GM12878 (cell line): ENCODE measurements at regions not wholly inside any gene's neighbourhood (a gene's known extent, or its start where the extent isn't known, plus 50 kb on each side); places are given as distances from the start of the nearest gene placed in this dataset.

ENCODE experiments used
- ATAC-seq: fragments of 200-7000 bp; cut with Tn5 transposase; 3 replicates; pipeline ENCODE4 v1.9.1; 2020; ENCODE audit warnings: mild to moderate bottlenecking, moderate library complexity
- BruUV-seq: library from RNA; stranded (reverse); fragments of 400-500 nt; replicated peaks from 2 replicates; lab custom pipeline; 2021; lab: Mats Ljungman, UMichigan
- CTCF ChIA-PET: fragments of 300-600 bp; sonication (Branson Sonifier 250); formaldehyde crosslinking; extraction: SDS; loops from one replicate; lab custom pipeline; 2021; ENCODE audit warnings: inconsistent platforms; lab: Yijun Ruan, JAX
- POLR2A ChIA-PET: fragments of 350-600 bp; formaldehyde crosslinking; extraction: SDS; loops from one replicate; lab custom pipeline; 2021; ENCODE audit warnings: inconsistent platforms; lab: Charles Lee
- RAD21 ChIA-PET: fragments of 300-600 bp; sonication (Branson Sonifier 250); formaldehyde crosslinking; loops from one replicate; lab custom pipeline; 2023; ENCODE audit warnings: antibody characterized with exemption; ENCODE audit not compliant: unreplicated experiment; lab: Charles Lee
- SMC1A ChIA-PET: fragments of 300-600 bp; sonication (Branson Sonifier 250); formaldehyde crosslinking; loops from one replicate; lab custom pipeline; 2023; ENCODE audit not compliant: unreplicated experiment, uncharacterized antibody; lab: Charles Lee
- DNase-seq: peaks from one replicate; pipeline ENCODE4 v3.0.0-alpha.2; 2011; ENCODE audit warnings: low read depth, low spot score
- FAIRE-seq: peaks from 3 replicates; lab custom pipeline; 2011; peaks lifted over from hg19 to GRCh38; lab: Jason Lieb, UNC
- H2AFZ ChIP-seq: 2 replicates; pipeline ENCODE4 v1.6.0; 2011; ENCODE audit warnings: low read depth, low read length, control low read depth; ENCODE audit not compliant: control insufficient read depth
- H3K27ac ChIP-seq: 2 replicates; pipeline ENCODE4 v1.5.1; 2011; ENCODE audit warnings: control low read depth; ENCODE audit not compliant: control insufficient read depth, insufficient read depth
- H3K27me3 ChIP-seq, 2 experiments: replicated peaks in 1 of 2; 2 replicates each; pipeline versions ENCODE4 v1.6.0 to v1.6.1; 2011; ENCODE audit warnings: low read length in 1 of 2; ENCODE audit not compliant: control insufficient read depth in 2 of 2, insufficient read depth in 2 of 2
- H3K36me3 ChIP-seq, 2 experiments: 2 replicates each; pipeline ENCODE4 v1.5.1; 2011; ENCODE audit warnings: low read length in 1 of 2; ENCODE audit not compliant: control insufficient read depth in 2 of 2, insufficient read depth in 2 of 2
- H3K4me1 ChIP-seq: 2 replicates; pipeline ENCODE4 v1.6.1; 2011; ENCODE audit warnings: mild to moderate bottlenecking, low read length, moderate library complexity, mixed read lengths; ENCODE audit not compliant: control insufficient read depth, insufficient read depth
- H3K4me2 ChIP-seq: 2 replicates; pipeline ENCODE4 v1.6.0; 2011; ENCODE audit warnings: control low read depth; ENCODE audit not compliant: control insufficient read depth, insufficient read depth
- H3K4me3 ChIP-seq: fragments of 200-600 bp; sonication (generic); 2 replicates; pipeline ENCODE4 v1.5.1; 2016
- H3K79me2 ChIP-seq: 2 replicates; pipeline ENCODE4 v1.6.0; 2011; ENCODE audit warnings: low read length; ENCODE audit not compliant: control insufficient read depth, insufficient read depth
- H3K9ac ChIP-seq: 2 replicates; pipeline ENCODE4 v1.8.0; 2011; ENCODE audit warnings: low read length, control low read depth, mixed read lengths; ENCODE audit not compliant: control insufficient read depth, insufficient read depth
- H3K9me3 ChIP-seq: replicated peaks from 3 replicates; pipeline ENCODE4 v1.5.1; 2011; ENCODE audit warnings: mild to moderate bottlenecking, low read length; ENCODE audit not compliant: control insufficient read depth, insufficient read depth
- H4K20me1 ChIP-seq: 2 replicates; pipeline ENCODE4 v1.6.0; 2011; ENCODE audit not compliant: control insufficient read depth, insufficient read depth
- BACH1 ChIP-seq: fragments of 450-650 bp; IDR thresholded peaks from 2 replicates; pipeline ENCODE4 v1.6.1; 2017; ENCODE audit warnings: mild to moderate bottlenecking, borderline replicate concordance
- CHD2 ChIP-seq: IDR thresholded peaks from 2 replicates; pipeline ENCODE4 v1.6.1; 2011; ENCODE audit warnings: low read depth, low read length, improper control_type of control experiment, borderline replicate concordance
- HSF1 ChIP-seq: fragments of 150-350 bp; IDR thresholded peaks from 2 replicates; pipeline ENCODE4 v1.6.1; 2014; ENCODE audit warnings: mild to moderate bottlenecking, low read depth, low read length
- IKZF2 ChIP-seq, 2 experiments: fragments of 450-650 bp; IDR thresholded peaks; 2 replicates each; pipeline ENCODE4 v1.6.1; 2017; ENCODE audit warnings: mild to moderate bottlenecking in 2 of 2, moderate library complexity in 2 of 2
- IRF4 ChIP-seq: IDR thresholded peaks from 2 replicates; pipeline ENCODE4 v1.6.1; 2011; ENCODE audit warnings: low read depth, low read length
- NFYB ChIP-seq: IDR thresholded peaks from 2 replicates; pipeline ENCODE4 v1.6.1; 2011; ENCODE audit warnings: low read depth, mild to moderate bottlenecking, low read length, improper control_type of control experiment, moderate library complexity; ENCODE audit not compliant: insufficient read depth
- PAX5 ChIP-seq: IDR thresholded peaks from 2 replicates; pipeline ENCODE4 v1.6.1; 2011; ENCODE audit warnings: low read depth, low read length, borderline replicate concordance
- RFX5 ChIP-seq: IDR thresholded peaks from 2 replicates; pipeline ENCODE4 v1.6.1; 2011; ENCODE audit warnings: low read depth, low read length, improper control_type of control experiment
- SRF ChIP-seq, 2 experiments: IDR thresholded peaks; 2 replicates each; pipeline ENCODE4 v1.6.1; 2011; ENCODE audit warnings: low read depth in 2 of 2, low read length in 2 of 2, mild to moderate bottlenecking in 1 of 2, moderate library complexity in 1 of 2
- WGBS: methylation state at CpG from one replicate; pipeline ENCODE4 v1.1.6; 2016; ENCODE audit warnings: low lambda C conversion rate; ENCODE audit not compliant: insufficient replicate concordance, insufficient coverage; ENCODE audit errors: missing lambda C conversion rate; 5-methylcytosine and 5-hydroxymethylcytosine counted together
- in situ Hi-C: fragments of 300-500 bp; cut with MboI; formaldehyde crosslinking; loops from 9 replicates; pipeline ENCODE4 v1.14.3; 2018; ENCODE audit warnings: mixed read lengths
- intact Hi-C: fragments of 100-400 bp; cut with micrococcal nuclease; formaldehyde crosslinking; loops from one replicate; pipeline ENCODE4 v1.14.2; 2022; ENCODE audit not compliant: unreplicated experiment

GRCh38 chr4:35124106-35124505 lies 1120.2 kb downstream of the ARAP2 start (continued):
- TF ChIP-seq HSF1 (no peak), CHD2 (no peak), IKZF2 (IDR thresholded peaks at IDR 0.05) (no peak), PAX5 (no peak), NFYB (no peak), RFX5 (no peak)

GRCh38 chr4:35125995-35126712 lies 1118.2 kb downstream of the ARAP2 start:
- no peak overlapping the region for H3K27ac ChIP-seq
- FAIRE-seq (no peak), DNase-seq (no peak), ATAC-seq (no peak)
- BruUV-seq = no TSS peak
- no peaks in the 10 kb centered on the region for H3K79me2 ChIP-seq
- no peak overlapping the region for H3K9ac ChIP-seq
- H3K27me3 ChIP-seq = no peaks in the 10 kb centered on the region
- no peak overlapping the region for H3K4me3 ChIP-seq
- H3K4me2 ChIP-seq = no peak overlapping the region
- SMC1A ChIA-PET = interaction anchor here (1.3 kb wide), 1 partner anchor 68 kb away, joined by 3 read pairs; no protein-coding TSS in a partner anchor
- intact Hi-C loops (no loop called here), in situ Hi-C loops (no loop called here)
- no peaks in the 10 kb centered on the region for H3K9me3 ChIP-seq
- H4K20me1 ChIP-seq = no peaks in the 10 kb centered on the region
- POLR2A ChIA-PET = no interaction called here
- RAD21 ChIA-PET = no interaction called here
- CTCF ChIA-PET = no interaction called here
- H3K36me3 ChIP-seq = no peaks in the 10 kb centered on the region
- H3K4me1 ChIP-seq = no peaks in the 10 kb centered on the region
- no peak for TF ChIP-seq IRF4
- TF ChIP-seq BACH1 = no peak
- no peak for TF ChIP-seq PAX5
- no peak for TF ChIP-seq SRF (IDR thresholded peaks at IDR 0.05; ENCODE audit: low read depth in 2 of 2, low read length in 2 of 2)
- H2AFZ ChIP-seq = no peak overlapping the region
- WGBS = 43% methylated on average over 4 of the region's 4 CpGs
